ENCODE measurements at regions not wholly inside any gene's neighbourhood (a gene's known extent, or its start where the extent isn't known, plus 50 kb on each side); places are given as distances from the start of the nearest gene placed in this dataset.

- H3K9me3 ChIP-seq (replicated peaks; ENCODE audit: control insufficient read depth, low read depth, low read length), result no peaks in the 10 kb centered on the region
- H3K4me1 ChIP-seq (ENCODE audit: control insufficient read depth, insufficient read depth, low read length), result no peaks in the 10 kb centered on the region
- DNase-seq, result no peak
- no peaks in the 10 kb centered on the region for H3K27me3 ChIP-seq (ENCODE audit: control insufficient read depth, insufficient read depth, low read length)
- H3K4me3 ChIP-seq (ENCODE audit: low read length), result no peak overlapping the region
- no peak overlapping the region for H3K27ac ChIP-seq (ENCODE audit: low read length)
- 68% methylated on average over 4 of the region's 6 CpGs for WGBS (ENCODE audit: insufficient coverage)
- H3K36me3 ChIP-seq (ENCODE audit: control insufficient read depth, insufficient read depth, low read length), result no peaks in the 10 kb centered on the region
Measured at GRCh38 chr7:153628406-153628805, 423.8 kb upstream of the DPP6 start.

- H3K9me3 ChIP-seq (replicated peaks; ENCODE audit: control insufficient read depth, low read depth, low read length), result no peaks in the 10 kb centered on the region
- H3K27me3 ChIP-seq (ENCODE audit: control insufficient read depth, insufficient read depth, low read length), result no peaks in the 10 kb centered on the region
- no peaks in the 10 kb centered on the region for H3K36me3 ChIP-seq (ENCODE audit: control insufficient read depth, insufficient read depth, low read length)
- no CpG with 5 or more reads among the region's 1 CpG for WGBS (ENCODE audit: insufficient coverage)
- H3K4me3 ChIP-seq (ENCODE audit: low read length), result no peak overlapping the region
- DNase-seq, result no peak
- no peaks in the 10 kb centered on the region for H3K4me1 ChIP-seq (ENCODE audit: control insufficient read depth, insufficient read depth, low read length)
- H3K27ac ChIP-seq (ENCODE audit: low read length), result no peak overlapping the region
Measured at GRCh38 chr7:153628825-153629224, 423.4 kb upstream of the DPP6 start.

- no peak for DNase-seq
- 93% methylated on average over 6 of the region's 10 CpGs for WGBS (ENCODE audit: insufficient coverage)
- H3K27me3 ChIP-seq (ENCODE audit: control insufficient read depth, insufficient read depth, low read length), result no peaks in the 10 kb centered on the region
- H3K4me3 ChIP-seq (ENCODE audit: low read length), result no peak overlapping the region
- H3K4me1 ChIP-seq (ENCODE audit: control insufficient read depth, insufficient read depth, low read length), result no peaks in the 10 kb centered on the region
- H3K36me3 ChIP-seq (ENCODE audit: control insufficient read depth, insufficient read depth, low read length), result no peaks in the 10 kb centered on the region
- H3K27ac ChIP-seq (ENCODE audit: low read length), result no peak overlapping the region
- no peaks in the 10 kb centered on the region for H3K9me3 ChIP-seq (replicated peaks; ENCODE audit: control insufficient read depth, low read depth, low read length)
Measured at GRCh38 chr7:153638821-153639435, 413.3 kb upstream of the DPP6 start.

- Histone ChIP-seq H3K4me3 (ENCODE audit: low read length) (no peak overlapping the region), H3K9me3 (replicated peaks; ENCODE audit: control insufficient read depth, low read depth, low read length) (no peaks in the 10 kb centered on the region)
- no CpG with 5 or more reads among the region's 2 CpGs for WGBS (ENCODE audit: insufficient coverage)
Measured at GRCh38 chr7:153640586-153640985, 411.6 kb upstream of the DPP6 start.

GRCh38 chr7:153641199-153641598 lies 411.0 kb upstream of the DPP6 start:
- WGBS (ENCODE audit: insufficient coverage), result 83% methylated on average over 1 of the region's 4 CpGs
- no peak overlapping the region for H3K27ac ChIP-seq (ENCODE audit: low read length)
- H3K9me3 ChIP-seq (replicated peaks; ENCODE audit: control insufficient read depth, low read depth, low read length), result no peaks in the 10 kb centered on the region

More at GRCh38 chr7:153640586-153640985, 411.6 kb upstream of the DPP6 start:
- DNase-seq, result no peak
- no peaks in the 10 kb centered on the region for H3K4me1 ChIP-seq (ENCODE audit: control insufficient read depth, insufficient read depth, low read length)
- H3K36me3 ChIP-seq (ENCODE audit: control insufficient read depth, insufficient read depth, low read length), result no peaks in the 10 kb centered on the region
- no peaks in the 10 kb centered on the region for H3K27me3 ChIP-seq (ENCODE audit: control insufficient read depth, insufficient read depth, low read length)
- no peak overlapping the region for H3K27ac ChIP-seq (ENCODE audit: low read length)

GRCh38 chr7:153642989-153643388 lies 409.2 kb upstream of the DPP6 start:
- Histone ChIP-seq H3K27ac (ENCODE audit: low read length) (no peak overlapping the region), H3K27me3 (ENCODE audit: control insufficient read depth, insufficient read depth, low read length) (no peaks in the 10 kb centered on the region), H3K9me3 (replicated peaks; ENCODE audit: control insufficient read depth, low read depth, low read length) (no peaks in the 10 kb centered on the region), H3K36me3 (ENCODE audit: control insufficient read depth, insufficient read depth, low read length) (no peaks in the 10 kb centered on the region), H3K4me1 (ENCODE audit: control insufficient read depth, insufficient read depth, low read length) (no peaks in the 10 kb centered on the region), H3K4me3 (ENCODE audit: low read length) (no peak overlapping the region)
- DNase-seq, result no peak

More at GRCh38 chr7:153641199-153641598, 411.0 kb upstream of the DPP6 start:
- peak; percentile 84 for DNase-seq
- no peaks in the 10 kb centered on the region for H3K27me3 ChIP-seq (ENCODE audit: control insufficient read depth, insufficient read depth, low read length)
- no peaks in the 10 kb centered on the region for H3K36me3 ChIP-seq (ENCODE audit: control insufficient read depth, insufficient read depth, low read length)
- H3K4me1 ChIP-seq (ENCODE audit: control insufficient read depth, insufficient read depth, low read length), result no peaks in the 10 kb centered on the region
- H3K4me3 ChIP-seq (ENCODE audit: low read length), result no peak overlapping the region

- DNase-seq, result no peak
- Histone ChIP-seq H3K4me3 (ENCODE audit: low read length) (no peak overlapping the region), H3K9me3 (replicated peaks; ENCODE audit: control insufficient read depth, low read depth, low read length) (peaks cover 2% of the 10 kb centered on the region), H3K27me3 (ENCODE audit: control insufficient read depth, insufficient read depth, low read length) (no peaks in the 10 kb centered on the region), H3K4me1 (ENCODE audit: control insufficient read depth, insufficient read depth, low read length) (no peaks in the 10 kb centered on the region), H3K27ac (ENCODE audit: low read length) (no peak overlapping the region), H3K36me3 (ENCODE audit: control insufficient read depth, insufficient read depth, low read length) (no peaks in the 10 kb centered on the region)
- 60% methylated on average over 1 of the region's 7 CpGs for WGBS (ENCODE audit: insufficient coverage)
Measured at GRCh38 chr7:153657182-153657800, 394.9 kb upstream of the DPP6 start.

GRCh38 chr7:153675131-153675530 lies 377.1 kb upstream of the DPP6 start:
- H3K27me3 ChIP-seq (ENCODE audit: control insufficient read depth, insufficient read depth, low read length), result no peaks in the 10 kb centered on the region
- H3K4me1 ChIP-seq (ENCODE audit: control insufficient read depth, insufficient read depth, low read length), result no peaks in the 10 kb centered on the region
- WGBS (ENCODE audit: insufficient coverage), result no CpG with 5 or more reads among the region's 3 CpGs
- H3K36me3 ChIP-seq (ENCODE audit: control insufficient read depth, insufficient read depth, low read length), result no peaks in the 10 kb centered on the region
- H3K4me3 ChIP-seq (ENCODE audit: low read length), result no peak overlapping the region
- no peak overlapping the region for H3K27ac ChIP-seq (ENCODE audit: low read length)
- DNase-seq, result no peak
- H3K9me3 ChIP-seq (replicated peaks; ENCODE audit: control insufficient read depth, low read depth, low read length), result no peaks in the 10 kb centered on the region

GRCh38 chr7:153682628-153683027 lies 369.6 kb upstream of the DPP6 start:
- peak; percentile 1 for DNase-seq
- WGBS (ENCODE audit: insufficient coverage), result 83% methylated on average over 3 of the region's 3 CpGs

GRCh38 chr7:153696242-153696641 lies 356.0 kb upstream of the DPP6 start:
- Histone ChIP-seq H3K27ac (ENCODE audit: low read length) (no peak overlapping the region), H3K4me3 (ENCODE audit: low read length) (no peak overlapping the region), H3K36me3 (ENCODE audit: control insufficient read depth, insufficient read depth, low read length) (no peaks in the 10 kb centered on the region), H3K9me3 (replicated peaks; ENCODE audit: control insufficient read depth, low read depth, low read length) (no peaks in the 10 kb centered on the region), H3K4me1 (ENCODE audit: control insufficient read depth, insufficient read depth, low read length) (no peaks in the 10 kb centered on the region), H3K27me3 (ENCODE audit: control insufficient read depth, insufficient read depth, low read length) (no peaks in the 10 kb centered on the region)
- WGBS (ENCODE audit: insufficient coverage), result 91% methylated on average over 12 of the region's 12 CpGs
- DNase-seq, result no peak

More at GRCh38 chr7:153682628-153683027, 369.6 kb upstream of the DPP6 start:
- no peak overlapping the region for H3K4me3 ChIP-seq (ENCODE audit: low read length)
- no peak overlapping the region for H3K27ac ChIP-seq (ENCODE audit: low read length)
- H3K36me3 ChIP-seq (ENCODE audit: control insufficient read depth, insufficient read depth, low read length), result no peaks in the 10 kb centered on the region
- H3K4me1 ChIP-seq (ENCODE audit: control insufficient read depth, insufficient read depth, low read length), result no peaks in the 10 kb centered on the region
- no peaks in the 10 kb centered on the region for H3K9me3 ChIP-seq (replicated peaks; ENCODE audit: control insufficient read depth, low read depth, low read length)
- no peaks in the 10 kb centered on the region for H3K27me3 ChIP-seq (ENCODE audit: control insufficient read depth, insufficient read depth, low read length)
